Astrocyte of the hippocampus (primary cell): ENCODE measurements at regions not wholly inside any gene's neighbourhood (a gene's known extent, or its start where the extent isn't known, plus 50 kb on each side); places are given as distances from the start of the nearest gene placed in this dataset.
"Not testable (repeated sequence)": the region's sequence is repeated elsewhere in the genome, so short reads cannot be mapped to it uniquely, and the experiment has no call there.

Source experiments
- DNase-seq: peaks from one replicate; pipeline ENCODE4 v3.0.0; 2011; ENCODE audit warnings: low read depth, low spot score

DNA sequence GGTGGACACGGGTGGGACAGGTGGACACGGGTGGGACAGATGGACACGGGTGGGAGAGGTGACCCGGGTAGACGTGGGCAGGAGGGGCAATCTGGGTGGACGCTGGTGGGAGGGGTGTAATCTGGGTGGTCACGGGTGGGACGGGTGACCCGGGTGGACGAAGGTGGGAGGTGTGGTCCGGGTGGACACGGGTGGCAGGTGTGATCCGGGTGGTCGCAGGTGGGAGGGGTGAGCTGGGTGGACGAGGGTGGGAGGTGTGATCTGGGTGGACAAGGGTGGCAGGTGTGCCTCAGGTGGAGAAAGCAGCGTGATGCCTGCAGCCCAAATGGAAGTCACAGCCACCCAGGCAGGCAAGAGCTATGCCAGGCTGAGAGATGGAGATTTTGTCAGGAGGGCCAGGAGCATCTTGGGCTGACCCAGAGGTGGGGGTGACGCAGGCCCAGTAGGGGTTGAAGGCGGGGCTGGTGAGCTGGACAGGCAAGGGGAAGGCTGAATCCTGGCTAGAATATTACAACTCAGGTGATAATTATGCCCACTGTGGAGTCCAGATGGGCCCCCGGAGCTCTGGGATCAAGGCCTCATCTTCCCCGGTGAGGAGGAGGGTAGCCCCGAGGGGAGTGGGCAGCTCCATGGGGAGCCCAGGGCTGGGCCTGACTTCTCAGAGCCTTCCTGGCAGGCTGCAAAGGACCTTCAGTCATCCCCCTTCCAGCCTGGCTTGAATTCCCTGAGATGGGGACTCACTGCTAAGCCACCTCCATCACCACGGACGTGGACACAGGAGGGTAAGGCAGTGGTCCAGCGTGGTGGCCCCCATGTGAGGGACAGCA, 100.0 kb downstream of the ADRA2C start:
- DNase-seq: no peak

DNA sequence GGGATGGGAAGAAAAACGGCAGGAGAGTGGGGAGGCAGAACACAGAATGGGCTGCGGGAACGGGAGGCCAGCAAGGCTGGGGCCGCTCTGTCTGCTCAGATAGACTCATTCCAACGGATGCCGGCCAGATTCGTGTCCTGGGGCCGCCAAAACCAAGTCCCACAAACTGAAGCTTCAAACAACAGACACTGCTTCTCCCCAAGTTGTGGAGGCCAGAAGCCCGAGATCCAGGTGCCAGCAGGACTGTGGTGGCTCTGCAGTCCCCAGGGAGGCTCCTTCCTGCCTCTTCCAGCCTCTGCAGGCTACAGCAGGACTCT, 100.6 kb downstream of the ADRA2C start:
- DNase-seq: no peak

DNA sequence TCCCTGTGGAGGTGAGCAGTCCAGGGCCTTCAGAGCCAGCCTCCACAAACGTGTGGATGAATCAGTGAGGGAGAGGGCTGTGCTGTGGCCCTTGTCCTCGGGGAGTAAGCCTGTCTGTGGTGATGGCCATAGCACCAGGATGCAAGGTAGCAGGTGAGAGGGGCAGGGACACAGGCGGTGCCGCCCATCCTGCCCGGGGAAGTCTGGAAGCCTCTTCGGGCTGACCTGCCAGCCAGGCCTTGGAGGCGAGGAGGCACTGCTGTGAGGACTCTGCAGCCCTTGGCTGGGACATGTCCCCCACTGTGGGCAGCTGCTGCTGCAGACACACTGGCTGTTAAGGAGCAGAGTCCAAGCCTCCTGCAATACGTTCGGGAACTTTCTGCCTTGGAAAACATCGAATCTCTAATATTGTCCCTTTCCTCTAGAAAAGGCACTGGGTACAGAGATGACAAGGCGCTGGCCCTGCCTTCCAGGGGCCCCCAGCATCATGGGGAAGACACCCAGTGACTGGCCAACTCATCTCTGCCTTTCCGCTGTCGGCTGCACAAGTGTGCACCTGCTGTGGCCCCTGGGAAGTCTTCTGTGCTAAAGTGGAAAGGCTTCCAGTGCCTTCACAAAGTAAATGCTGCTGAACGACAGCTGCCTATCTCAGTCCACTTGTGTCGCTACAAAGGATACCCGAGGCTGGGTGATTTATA, 101.4 kb downstream of the ADRA2C start:
- DNase-seq: no peak

DNA sequence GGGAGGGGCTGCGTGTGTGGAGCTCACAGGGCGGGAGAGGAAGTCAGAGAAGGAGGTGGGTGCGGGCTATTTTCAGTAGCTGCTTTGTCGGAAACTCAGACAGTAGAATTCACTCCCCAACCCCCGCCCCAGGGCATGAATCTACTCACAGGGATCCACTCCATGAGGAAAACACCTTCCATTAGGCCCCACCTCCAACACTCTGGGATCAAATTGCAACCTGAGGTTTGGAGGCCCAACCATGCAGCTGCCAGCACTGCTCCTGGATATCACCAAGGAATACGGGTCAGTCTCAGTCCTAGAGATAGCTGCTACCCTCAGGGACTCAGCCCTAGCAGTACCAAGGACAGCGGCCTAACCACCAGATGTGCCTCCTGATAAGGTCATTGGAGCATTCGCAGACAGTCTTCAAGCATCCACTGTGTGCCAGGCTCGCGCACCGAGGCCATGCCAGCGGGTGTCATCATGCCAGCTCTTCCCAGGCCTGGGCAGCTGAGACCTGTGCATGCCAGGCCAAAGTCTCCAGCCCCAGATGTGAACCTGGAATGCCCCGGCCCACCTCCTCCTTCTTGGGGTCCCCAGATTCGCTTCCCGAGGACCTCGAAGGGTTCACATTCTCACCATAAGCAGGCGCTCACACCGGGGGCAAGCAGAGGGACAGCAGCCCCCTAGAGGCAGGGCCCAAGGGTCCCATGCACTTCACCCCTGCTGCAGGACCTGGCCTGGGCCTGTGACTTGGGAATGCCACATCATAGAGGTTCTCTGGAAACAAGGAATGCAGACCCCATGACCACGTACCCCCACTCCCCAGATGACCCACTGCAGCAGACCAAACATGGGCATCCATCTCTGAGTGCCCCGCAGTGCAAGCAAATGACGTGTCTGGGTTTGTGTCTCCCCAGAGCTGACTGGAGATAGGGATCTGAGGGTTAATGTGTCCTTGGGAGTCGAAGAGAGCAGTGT, 102.3 kb downstream of the ADRA2C start:
- DNase-seq: peak; percentile 26

DNA sequence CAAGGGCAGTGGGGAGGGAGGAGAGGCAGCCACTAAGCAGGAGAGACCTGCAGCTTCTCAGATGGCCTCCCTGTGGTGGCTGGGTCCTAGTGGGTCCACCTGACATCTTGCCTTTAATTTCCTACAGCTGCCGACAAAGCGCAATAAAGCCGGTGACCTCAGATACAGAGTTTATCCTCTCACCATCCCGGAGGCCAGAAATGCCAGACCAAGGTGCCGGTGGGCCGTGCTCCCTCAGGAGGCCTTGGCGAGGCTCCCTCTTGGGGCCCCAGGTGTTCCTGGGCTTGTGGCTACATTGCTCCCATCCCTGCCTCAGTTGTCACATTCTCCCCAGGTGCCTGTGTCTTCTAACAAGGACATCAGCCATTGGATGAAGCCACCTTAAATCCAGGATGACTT, 103.0 kb downstream of the ADRA2C start:
- DNase-seq: no peak

DNA sequence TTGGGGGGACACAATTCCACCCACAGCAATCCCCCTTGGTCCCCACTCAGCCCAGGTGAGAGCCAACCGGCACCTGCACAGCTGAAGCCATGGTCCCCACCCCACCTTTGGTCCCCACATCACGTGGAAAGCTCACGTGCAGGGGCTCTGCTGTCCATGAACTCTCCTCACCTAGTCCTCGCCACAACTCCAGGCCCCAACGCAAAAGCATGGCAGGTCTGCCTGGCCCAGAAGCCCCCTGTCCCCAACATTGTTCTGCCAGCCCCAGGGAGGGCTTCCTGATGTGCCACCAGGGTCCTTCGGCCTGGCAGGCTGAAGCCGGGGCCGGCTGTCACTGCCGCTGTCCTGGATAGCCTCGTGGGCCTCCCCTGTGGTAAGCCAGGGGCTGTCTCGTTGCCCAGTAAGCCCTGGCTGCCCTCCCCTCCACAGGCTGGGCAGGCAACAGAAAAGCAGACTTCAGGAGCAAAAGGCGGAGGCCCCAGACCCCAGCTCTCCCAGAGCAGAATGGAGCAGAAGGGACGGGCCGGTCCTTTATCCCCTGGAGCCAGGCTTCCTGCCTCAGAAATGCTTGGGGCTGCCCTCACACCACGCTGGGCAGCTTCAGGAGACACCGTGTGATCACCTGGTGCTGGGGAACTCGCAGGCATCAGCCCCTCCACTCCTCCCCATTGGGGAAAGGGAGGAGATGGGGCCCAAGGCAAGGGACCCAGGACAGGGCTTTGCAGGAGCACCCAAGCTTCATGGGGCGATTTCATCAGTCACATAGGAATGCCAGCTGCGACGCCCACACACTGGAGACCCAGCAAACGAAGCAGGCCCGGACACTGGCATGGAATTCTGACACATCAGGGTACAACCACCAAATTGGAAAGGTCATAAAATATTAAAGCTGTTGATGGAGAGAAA, 103.7 kb downstream of the ADRA2C start:
- no peak for DNase-seq

DNA sequence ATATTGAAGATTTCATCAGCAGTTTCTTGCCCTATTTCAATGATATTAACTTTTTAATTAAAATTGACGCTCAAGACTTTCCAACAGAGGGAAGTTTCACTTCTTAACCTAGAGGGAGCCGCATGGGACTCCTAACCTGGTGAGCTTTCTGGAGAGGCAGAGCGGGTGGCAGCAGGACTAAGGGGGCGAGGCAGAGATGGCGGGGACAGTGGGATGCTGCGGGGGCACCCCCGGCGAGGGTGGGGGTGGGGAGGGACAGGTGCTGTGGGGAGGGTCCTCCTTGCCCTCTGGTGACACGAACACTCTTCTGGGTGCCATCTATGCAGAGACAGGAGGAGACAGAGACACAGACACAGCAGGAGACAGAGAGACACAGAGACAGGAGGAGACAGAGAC, 104.4 kb downstream of the ADRA2C start:
- DNase-seq: no peak

DNA sequence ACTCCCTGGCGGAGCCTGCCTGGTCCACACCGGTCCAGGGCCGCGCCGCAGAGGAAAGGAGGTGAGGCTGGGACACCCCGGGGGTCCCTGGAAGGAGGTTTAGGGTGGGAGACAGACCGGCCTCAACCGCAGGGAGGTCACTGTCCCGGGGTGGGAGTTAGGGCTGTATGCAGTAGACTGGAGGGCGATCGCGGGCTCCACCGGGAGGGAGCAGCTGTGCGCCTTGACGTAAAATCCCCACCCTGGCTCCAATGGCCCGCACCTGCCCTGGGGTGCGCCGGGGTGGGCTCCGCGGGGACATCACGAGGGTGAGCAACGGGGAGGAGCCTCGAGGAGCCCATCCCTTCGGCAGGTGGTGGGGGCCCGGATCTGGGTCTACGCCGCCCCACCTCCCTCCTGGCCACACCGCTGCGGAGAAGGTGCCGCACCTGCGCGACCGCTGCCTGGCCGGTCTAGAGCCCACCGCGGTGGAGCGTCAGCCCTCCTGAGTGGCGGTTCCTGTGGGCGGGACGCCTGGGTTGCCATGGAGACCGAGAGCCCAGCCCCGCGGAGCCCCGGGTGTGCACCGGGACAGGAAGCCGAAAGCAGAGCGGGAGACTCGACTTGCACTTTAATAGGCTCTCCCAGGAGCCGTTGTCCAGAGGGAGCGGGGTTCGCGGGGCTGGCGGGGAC, 105.1 kb downstream of the ADRA2C start:
- peak; percentile 28 for DNase-seq

DNA sequence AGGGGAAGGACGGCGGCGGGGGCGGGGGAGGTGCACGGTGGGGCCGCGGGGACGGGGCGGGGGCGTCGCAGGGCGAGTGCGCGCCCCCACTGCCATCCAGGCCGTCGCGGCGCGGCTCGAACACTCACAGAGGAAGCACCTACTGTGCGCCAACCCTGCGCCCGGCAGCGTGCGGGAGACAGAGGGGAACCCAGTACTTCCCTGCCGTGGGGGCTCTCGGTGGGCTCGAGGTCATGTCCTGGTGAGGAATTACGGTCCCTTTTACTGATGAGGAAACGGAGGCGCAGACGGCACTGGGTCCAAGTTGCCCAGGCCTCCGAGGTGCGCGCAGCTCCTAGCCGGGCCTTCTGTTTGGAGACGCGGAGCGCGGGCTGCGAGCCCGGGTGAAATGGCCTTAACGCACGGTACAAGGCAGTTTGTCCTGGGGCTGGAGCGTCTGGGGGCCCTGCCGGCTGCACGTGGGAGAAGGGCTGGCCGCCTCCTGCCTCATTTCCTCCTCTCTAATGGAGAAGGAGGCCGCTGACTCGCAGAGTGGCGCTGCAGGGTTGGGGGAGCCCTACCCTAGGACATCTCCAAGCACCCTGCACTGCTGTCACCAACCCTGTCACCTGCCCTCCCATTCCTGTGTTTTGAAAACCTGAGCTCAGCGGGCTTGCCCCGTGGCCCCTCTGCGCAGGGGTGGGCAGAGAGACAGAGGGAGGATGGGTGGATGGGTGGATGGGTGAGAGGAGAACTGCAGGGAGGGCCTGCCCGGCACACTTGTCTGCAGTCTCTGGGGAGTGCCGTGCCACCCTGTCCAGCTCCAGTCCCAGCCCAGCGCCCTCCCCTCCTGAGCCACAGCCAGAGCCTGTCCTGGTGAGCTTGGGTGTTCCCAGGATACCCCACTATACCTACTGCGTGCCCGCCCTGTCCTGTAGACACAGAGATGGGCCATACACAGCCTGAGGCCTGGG, 106.0 kb downstream of the ADRA2C start:
- DNase-seq: no peak

DNA sequence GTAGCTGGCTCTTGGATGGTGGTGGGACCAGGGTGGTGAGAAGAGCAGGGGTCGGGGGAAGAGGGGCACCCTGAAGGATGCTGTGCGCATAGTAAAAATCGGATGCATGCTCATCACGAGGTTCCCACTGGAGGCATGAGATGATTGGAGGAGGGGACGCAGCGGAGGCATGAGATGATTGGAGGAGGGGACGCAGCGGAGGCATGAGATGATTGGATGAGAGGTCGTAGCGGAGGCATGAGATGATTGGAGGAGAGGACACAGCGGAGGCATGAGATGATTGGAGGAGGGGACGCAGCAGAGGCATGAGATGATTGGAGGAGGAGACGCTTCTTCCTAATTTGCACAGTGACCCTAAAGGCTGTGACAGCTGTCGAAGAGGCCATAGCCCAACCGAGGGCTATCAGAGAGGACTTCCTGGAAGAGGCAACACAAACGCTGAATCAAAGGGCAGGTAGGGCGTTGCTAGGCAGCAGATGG, 106.7 kb downstream of the ADRA2C start:
- no peak for DNase-seq

DNA sequence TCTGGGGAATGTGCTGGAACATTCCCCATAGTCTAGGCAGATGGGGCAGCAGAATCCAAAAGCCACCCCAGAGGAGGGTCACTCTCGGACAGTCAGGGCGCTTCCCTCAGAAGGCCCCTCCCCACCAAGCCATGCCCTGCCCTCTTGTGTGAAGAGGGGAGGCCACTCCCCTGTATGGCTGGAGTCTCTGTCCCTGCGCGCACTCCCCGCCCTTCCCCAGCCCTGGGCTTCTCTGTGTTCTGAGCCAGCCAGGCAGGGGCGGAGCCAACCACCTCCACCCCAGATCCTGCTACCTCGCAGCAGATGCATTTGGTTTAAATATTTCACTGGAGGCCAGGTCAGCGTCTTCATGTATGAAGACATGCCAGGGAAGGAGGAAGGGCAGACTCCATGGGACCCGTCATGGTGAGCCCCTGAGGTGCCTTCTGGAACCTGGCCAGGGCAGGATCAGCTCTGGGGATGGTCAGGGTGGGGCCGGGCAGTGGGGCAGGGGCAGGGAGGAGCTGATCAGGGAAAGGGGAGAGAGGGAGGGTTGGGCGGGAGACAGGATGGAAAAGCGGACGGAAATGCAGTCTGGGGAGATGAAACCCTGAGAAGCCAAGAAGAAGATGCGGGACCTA, 107.3 kb downstream of the ADRA2C start:
- no peak for DNase-seq

DNA sequence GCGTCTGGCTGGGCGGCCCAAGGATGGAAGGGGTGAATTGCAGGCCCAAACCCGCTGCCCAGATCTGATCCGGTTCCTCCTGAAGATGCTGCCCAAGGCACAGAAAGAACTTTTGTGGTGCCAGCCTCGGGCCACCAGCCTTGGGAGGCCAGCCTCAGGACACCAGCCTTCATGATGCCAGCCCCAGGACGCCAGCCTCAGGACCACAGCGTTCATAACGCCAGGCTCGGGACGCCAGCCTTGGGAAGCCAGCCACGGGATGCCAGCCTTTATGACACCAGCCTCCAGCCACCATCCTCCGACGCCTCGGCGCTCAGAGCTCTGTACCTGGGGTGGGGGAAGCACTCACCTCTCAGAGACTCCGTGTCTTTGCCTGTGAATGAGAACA, 107.8 kb downstream of the ADRA2C start:
- DNase-seq: no peak

DNA sequence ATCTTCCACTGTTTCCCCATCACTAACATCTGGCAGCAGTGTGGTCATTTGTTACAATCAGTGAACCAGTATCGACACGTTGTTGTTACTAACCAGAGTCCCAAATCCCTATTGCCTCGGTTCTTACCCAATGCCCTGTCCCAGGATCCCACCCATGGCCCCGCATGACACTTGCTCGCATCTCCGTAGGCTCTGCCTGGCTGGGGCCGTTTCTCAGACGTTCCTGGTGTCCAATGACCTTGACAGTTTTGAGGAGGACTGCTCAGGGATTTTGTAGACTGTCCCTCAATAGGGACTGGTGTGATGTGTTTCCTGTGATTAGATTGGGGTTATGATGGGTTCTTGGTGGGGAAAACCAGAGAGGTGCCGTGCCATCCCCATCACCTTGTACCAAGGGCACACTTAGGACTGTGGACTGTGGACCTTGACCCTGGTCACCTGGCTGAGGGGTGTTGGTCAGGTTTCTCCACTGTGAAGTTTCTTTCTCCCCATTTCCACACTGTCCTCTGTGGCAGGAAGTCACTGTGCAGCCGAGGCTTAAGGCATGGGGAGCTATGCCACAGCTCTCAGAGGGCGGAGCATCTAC, 108.4 kb downstream of the ADRA2C start:
- no peak for DNase-seq

DNA sequence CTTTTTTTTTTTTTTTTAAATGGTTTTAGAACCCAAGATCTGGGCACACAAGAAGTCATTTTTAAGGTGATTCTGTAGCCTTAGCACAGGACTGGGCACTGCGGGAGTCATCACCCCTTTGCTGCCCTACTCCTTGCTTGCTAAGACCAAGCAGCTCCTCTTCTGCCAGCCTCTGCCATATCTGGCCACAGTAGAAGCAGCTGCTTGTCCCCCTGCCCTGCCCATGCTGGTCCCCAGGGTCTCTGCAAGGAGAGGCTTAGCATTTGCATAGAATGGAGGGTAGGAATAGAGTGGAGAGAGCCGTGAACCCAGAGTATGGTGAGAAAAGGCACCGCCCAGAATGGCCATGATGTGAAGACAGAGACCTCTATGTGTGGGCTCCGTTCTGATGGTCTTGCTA, 109.3 kb downstream of the ADRA2C start:
- no peak for DNase-seq

DNA sequence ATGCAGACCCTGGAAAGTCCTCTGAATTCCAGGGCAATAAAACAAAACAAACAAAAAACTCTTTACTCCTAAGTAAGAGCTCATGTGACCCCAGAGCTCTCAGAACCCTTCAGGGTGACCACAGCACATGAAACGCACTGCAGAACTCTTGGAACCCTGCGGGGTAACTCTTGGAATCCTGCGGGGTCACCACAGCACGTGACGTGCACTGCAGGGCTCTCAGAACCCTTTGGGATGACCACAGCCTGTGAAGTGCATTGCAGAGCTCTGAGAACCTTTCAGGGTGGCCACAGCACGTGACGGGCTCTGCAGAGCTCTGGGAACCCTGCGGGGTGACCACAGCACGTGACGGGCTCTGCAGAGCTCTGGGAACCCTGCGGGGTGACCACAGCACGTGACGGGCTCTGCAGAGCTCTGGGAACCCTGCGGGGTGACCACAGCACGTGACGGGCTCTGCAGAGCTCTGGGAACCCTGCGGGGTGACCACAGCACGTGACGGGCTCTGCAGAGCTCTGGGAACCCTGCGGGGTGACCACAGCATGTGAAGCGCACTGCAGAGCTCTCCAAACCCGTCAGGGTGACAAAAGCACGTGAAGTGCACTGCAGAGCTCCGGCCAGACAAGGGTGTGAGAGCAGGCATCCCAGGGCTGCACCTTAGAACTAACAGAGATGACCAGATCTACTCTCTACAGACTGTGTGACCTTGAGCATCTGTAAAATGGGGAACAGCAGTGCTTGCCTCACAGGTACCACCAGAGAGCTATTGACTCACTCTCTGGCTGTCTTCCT, 110.1 kb downstream of the ADRA2C start:
- DNase-seq: not testable (repeated sequence)

DNA sequence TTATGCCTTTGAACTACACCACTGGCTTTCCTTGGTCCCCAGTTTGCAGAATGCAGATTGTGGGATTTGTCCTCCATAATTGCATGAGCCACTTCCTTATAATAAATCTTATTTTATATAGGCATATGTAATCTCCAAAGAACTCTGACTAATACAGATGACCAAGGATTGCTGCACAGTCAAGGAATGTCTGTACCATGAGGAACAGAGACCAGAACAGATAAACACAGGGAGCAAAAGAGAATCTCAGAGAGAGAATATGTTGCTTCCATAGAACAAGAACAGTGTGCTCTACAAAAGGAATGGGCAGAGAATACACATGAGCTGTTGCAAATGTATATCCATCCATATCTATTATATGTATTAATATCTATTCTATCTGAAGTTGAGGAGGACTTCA, 111.1 kb downstream of the ADRA2C start:
- no peak for DNase-seq

DNA sequence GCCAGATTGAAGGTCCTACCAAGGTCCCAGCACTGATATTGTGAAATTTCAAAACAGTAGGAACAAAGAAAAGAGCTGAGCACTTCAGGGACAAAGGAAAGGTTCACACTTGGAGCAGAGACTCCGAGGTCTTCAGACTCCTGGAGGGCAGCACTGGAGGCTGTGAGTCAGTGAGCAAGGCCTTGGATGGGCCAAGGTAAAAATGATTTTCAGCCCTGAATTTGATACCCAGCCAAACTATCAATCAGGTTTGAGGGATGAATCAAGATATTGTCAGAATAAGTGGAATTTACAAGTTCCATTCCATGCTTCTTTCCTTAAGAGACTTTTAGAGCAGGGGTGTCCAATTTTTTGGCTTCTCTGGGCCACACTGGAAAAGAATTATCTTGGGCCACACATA, 111.7 kb downstream of the ADRA2C start:
- no peak for DNase-seq

DNA sequence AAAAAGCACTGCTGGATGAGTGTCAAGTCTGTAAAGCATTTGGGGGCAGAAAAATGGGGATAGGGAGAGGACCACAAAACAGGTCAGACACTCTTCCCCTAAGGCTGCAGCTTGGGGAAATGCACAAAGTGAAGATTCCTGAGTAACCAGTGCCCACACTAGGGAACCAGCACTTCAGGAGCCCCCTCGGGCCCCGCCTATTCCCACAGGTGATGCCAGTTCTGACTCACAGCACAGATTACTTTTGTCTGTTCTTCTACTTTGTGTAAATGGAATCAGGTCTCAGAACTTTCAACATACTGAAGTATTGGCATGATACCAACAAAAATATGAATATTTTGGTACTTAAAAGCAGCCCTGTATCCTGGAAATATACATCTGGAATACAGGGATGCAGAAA, 112.5 kb downstream of the ADRA2C start:
- no peak for DNase-seq
